ENCODE measurements at regions not wholly inside any gene's neighbourhood (a gene's known extent, or its start where the extent isn't known, plus 50 kb on each side); places are given as distances from the start of the nearest gene placed in this dataset.
A peak's percentile ranks its signal among the peaks of the same experiment; 100 is the strongest.

- no peak for TF ChIP-seq CTCF (IDR thresholded peaks at IDR 0.05)
- Histone ChIP-seq H3K9me3 (no peaks in the 10 kb centered on the region), H3K27me3 (ENCODE audit: low read depth) (no peaks in the 10 kb centered on the region), H3K36me3 (no peaks in the 10 kb centered on the region), H3K4me1 (no peaks in the 10 kb centered on the region), H3K27ac (no peak overlapping the region), H3K4me3 (no peak overlapping the region)
- DNase-seq (no peak), ATAC-seq (no peak)
- intact Hi-C loops (cut with DNase I), result no loop called here
Measured at GRCh38 chr12:107447336-107447735, 238.3 kb upstream of the PWP1 start.

- DNase-seq, result no peak
- ATAC-seq, result no peak
- H3K4me3 ChIP-seq, result no peak overlapping the region
- H3K9me3 ChIP-seq, result no peaks in the 10 kb centered on the region
- H3K27me3 ChIP-seq (ENCODE audit: low read depth), result no peaks in the 10 kb centered on the region
- no peak overlapping the region for H3K27ac ChIP-seq
- TF ChIP-seq CTCF (IDR thresholded peaks at IDR 0.05), result peak; percentile 27
- no peaks in the 10 kb centered on the region for H3K36me3 ChIP-seq
- no peaks in the 10 kb centered on the region for H3K4me1 ChIP-seq
- intact Hi-C loops (cut with DNase I), result no loop called here
Measured at GRCh38 chr12:107448198-107448597, 237.4 kb upstream of the PWP1 start.

- Histone ChIP-seq H3K4me1 (no peaks in the 10 kb centered on the region), H3K27me3 (ENCODE audit: low read depth) (no peaks in the 10 kb centered on the region), H3K9me3 (no peaks in the 10 kb centered on the region), H3K36me3 (no peaks in the 10 kb centered on the region), H3K27ac (no peak overlapping the region), H3K4me3 (no peak overlapping the region)
- intact Hi-C loops (cut with DNase I), result no loop called here
- no peak for ATAC-seq
- DNase-seq, result no peak
- TF ChIP-seq CTCF (IDR thresholded peaks at IDR 0.05), result no peak
Measured at GRCh38 chr12:107449891-107450290, 235.7 kb upstream of the PWP1 start.

- H3K4me1 ChIP-seq, result no peaks in the 10 kb centered on the region
- no peaks in the 10 kb centered on the region for H3K27me3 ChIP-seq (ENCODE audit: low read depth)
- H3K27ac ChIP-seq, result no peak overlapping the region
- DNase-seq, result no peak
- H3K36me3 ChIP-seq, result no peaks in the 10 kb centered on the region
- no peak for TF ChIP-seq CTCF (IDR thresholded peaks at IDR 0.05)
- no peak for ATAC-seq
- intact Hi-C loops (cut with DNase I), result no loop called here
- no peak overlapping the region for H3K4me3 ChIP-seq
- no peaks in the 10 kb centered on the region for H3K9me3 ChIP-seq
Measured at GRCh38 chr12:107450541-107450940, 235.1 kb upstream of the PWP1 start.

- Histone ChIP-seq H3K27ac (no peak overlapping the region), H3K36me3 (no peaks in the 10 kb centered on the region), H3K27me3 (ENCODE audit: low read depth) (no peaks in the 10 kb centered on the region), H3K4me1 (no peaks in the 10 kb centered on the region), H3K4me3 (no peak overlapping the region), H3K9me3 (no peaks in the 10 kb centered on the region)
- TF ChIP-seq CTCF (IDR thresholded peaks at IDR 0.05), result no peak
- DNase-seq (no peak), ATAC-seq (no peak)
- intact Hi-C loops (cut with DNase I), result no loop called here
Measured at GRCh38 chr12:107451246-107451645, 234.4 kb upstream of the PWP1 start.
